B cell (primary cell): ENCODE measurements at regions not wholly inside any gene's neighbourhood (a gene's known extent, or its start where the extent isn't known, plus 50 kb on each side); places are given as distances from the start of the nearest gene placed in this dataset.
"Not testable (repeated sequence)": the region's sequence is repeated elsewhere in the genome, so short reads cannot be mapped to it uniquely, and the experiment has no call there.

ENCODE experiments used
- ATAC-seq: fragments of 200-7000 bp; cut with Tn5 transposase; one replicate; pipeline ENCODE4 v1.10.0; 2021; ENCODE audit warnings: low read depth, mild to moderate bottlenecking, moderate number of reproducible peaks, moderate library complexity
- CTCF ChIA-PET: fragments of 350-600 bp; sonication (Branson Sonifier 250); formaldehyde crosslinking; loops from one replicate; lab custom pipeline; 2021; ENCODE audit warnings: antibody characterized with exemption, inconsistent platforms; lab: Charles Lee
- POLR2A ChIA-PET: fragments of 350-600 bp; sonication (Branson Sonifier 250); formaldehyde crosslinking; loops from one replicate; lab custom pipeline; 2021; ENCODE audit warnings: antibody characterized with exemption; lab: Charles Lee
- DNase-seq: peaks from one replicate; pipeline ENCODE4 v3.0.0; 2013
- H2AFZ ChIP-seq: 2 replicates; pipeline ENCODE4 v1.6.1; 2012; ENCODE audit warnings: mild to moderate bottlenecking, low read depth, low read length; ENCODE audit not compliant: insufficient read depth, poor library complexity, severe bottlenecking
- H3K27ac ChIP-seq, 2 donors: 1 replicate in 1 of 2; 2 replicates in 1 of 2; pipeline ENCODE4 v1.5.1; 2012 to 2013; ENCODE audit warnings: low read length in 2 of 2, mild to moderate bottlenecking in 2 of 2, moderate library complexity in 1 of 2
- H3K27me3 ChIP-seq, 4 experiments: fragments of 200-600 bp in 1 of 4; sonication (generic) in 1 of 4; replicated peaks in 1 of 4; 1 replicate in 2 of 4; 2 replicates in 2 of 4; pipeline versions ENCODE4 v1.6.1 to v1.7.0; 2013 to 2016; ENCODE audit warnings: low read length in 3 of 4, mild to moderate bottlenecking in 2 of 4, mixed read lengths in 1 of 4, moderate library complexity in 1 of 4; ENCODE audit not compliant: insufficient read depth in 4 of 4, control insufficient read depth in 3 of 4; ENCODE audit errors: control extremely low read depth in 1 of 4
- H3K36me3 ChIP-seq, 2 experiments: replicated peaks in 1 of 2; 1 replicate in 1 of 2; 2 replicates in 1 of 2; pipeline versions ENCODE4 v1.6.1 to v1.7.1; 2013; ENCODE audit warnings: low read length in 1 of 2; ENCODE audit not compliant: insufficient read depth in 2 of 2, control insufficient read depth in 1 of 2; ENCODE audit errors: control extremely low read depth in 1 of 2, extremely low read depth in 1 of 2
- H3K4me1 ChIP-seq, 2 donors: fragments of 200-600 bp in 1 of 2; sonication (generic) in 1 of 2; 1 replicate in 1 of 2; 2 replicates in 1 of 2; pipeline versions ENCODE4 v1.5.1 to v1.6.1; 2013 to 2017; ENCODE audit warnings: low read length in 2 of 2; ENCODE audit not compliant: control insufficient read depth in 2 of 2, insufficient read depth in 2 of 2
- H3K4me2 ChIP-seq: replicated peaks from 2 replicates; pipeline ENCODE3; 2012; ENCODE audit warnings: mild to moderate bottlenecking, low read depth, low read length; ENCODE audit not compliant: poor library complexity, severe bottlenecking
- H3K4me3 ChIP-seq, 5 experiments: fragments of 200-600 bp in 1 of 5; sonication (generic) in 1 of 5; 1 replicate in 3 of 5; 2 replicates in 2 of 5; pipeline versions ENCODE4 v1.5.1 to v1.7.0; 2011 to 2016; ENCODE audit warnings: low read length in 4 of 5, mild to moderate bottlenecking in 4 of 5, low read depth in 2 of 5, control low read depth in 1 of 5, moderate library complexity in 1 of 5; ENCODE audit not compliant: insufficient read depth in 1 of 5; ENCODE audit errors: control extremely low read depth in 1 of 5, extremely low read depth in 1 of 5
- H3K79me2 ChIP-seq: fragments of 200-600 bp; sonication (generic); one replicate; pipeline ENCODE4 v1.6.0; 2016; ENCODE audit warnings: low read length; ENCODE audit not compliant: control insufficient read depth, insufficient read depth
- H3K9ac ChIP-seq: fragments of 200-600 bp; sonication (generic); 2 replicates; pipeline ENCODE4 v1.6.1; 2017; ENCODE audit warnings: mild to moderate bottlenecking, low read length, moderate library complexity
- H3K9me3 ChIP-seq, 3 donors: one replicate each; pipeline versions ENCODE4 v1.6.1 to v1.7.1; 2013; ENCODE audit warnings: low read length in 2 of 3; ENCODE audit not compliant: control insufficient read depth in 2 of 3, insufficient read depth in 1 of 3; ENCODE audit errors: control extremely low read depth in 1 of 3
- H4K20me1 ChIP-seq: 2 replicates; pipeline ENCODE4 v1.6.0; 2012; ENCODE audit warnings: mild to moderate bottlenecking, low read length; ENCODE audit not compliant: insufficient read depth, control insufficient read depth, poor library complexity, severe bottlenecking
- H3K27ac Mint-ChIP-seq: one replicate; pipeline ENCODE4 v1.8.0; 2021; ENCODE audit warnings: mixed read lengths
- H3K27me3 Mint-ChIP-seq: one replicate; pipeline ENCODE4 v1.8.0; 2021; ENCODE audit warnings: mixed read lengths
- H3K4me1 Mint-ChIP-seq: one replicate; pipeline ENCODE4 v1.8.0; 2021; ENCODE audit warnings: mixed read lengths
- H3K4me3 Mint-ChIP-seq: one replicate; pipeline ENCODE4 v1.8.0; 2021; ENCODE audit warnings: mixed read lengths
- H3K9me3 Mint-ChIP-seq: one replicate; pipeline ENCODE4 v1.8.0; 2022; ENCODE audit warnings: mixed read lengths; ENCODE audit not compliant: insufficient read depth
- EZH2 ChIP-seq: IDR thresholded peaks from 2 replicates; pipeline ENCODE4 v1.6.1; 2012; ENCODE audit warnings: borderline replicate concordance, low read depth, mild to moderate bottlenecking, moderate library complexity, low read length; ENCODE audit not compliant: insufficient read depth, poor library complexity, severe bottlenecking
- WGBS: methylation state at CpG from one replicate; pipeline ENCODE4 v1.1.5; 2013; ENCODE audit warnings: missing lambda C conversion rate; ENCODE audit not compliant: insufficient coverage; 5-methylcytosine and 5-hydroxymethylcytosine counted together
- intact Hi-C: fragments of 100-400 bp; cut with micrococcal nuclease; formaldehyde crosslinking; loops from one replicate; pipeline ENCODE4 v1.10.0; 2022
- TF ChIP-seq, protein P1 (sequence below): fragments of 200-600 bp; IDR thresholded peaks from one replicate; pipeline ENCODE4 v1.8.0; 2022; ENCODE audit warnings: antibody characterized with exemption, mild to moderate bottlenecking

DNA sequence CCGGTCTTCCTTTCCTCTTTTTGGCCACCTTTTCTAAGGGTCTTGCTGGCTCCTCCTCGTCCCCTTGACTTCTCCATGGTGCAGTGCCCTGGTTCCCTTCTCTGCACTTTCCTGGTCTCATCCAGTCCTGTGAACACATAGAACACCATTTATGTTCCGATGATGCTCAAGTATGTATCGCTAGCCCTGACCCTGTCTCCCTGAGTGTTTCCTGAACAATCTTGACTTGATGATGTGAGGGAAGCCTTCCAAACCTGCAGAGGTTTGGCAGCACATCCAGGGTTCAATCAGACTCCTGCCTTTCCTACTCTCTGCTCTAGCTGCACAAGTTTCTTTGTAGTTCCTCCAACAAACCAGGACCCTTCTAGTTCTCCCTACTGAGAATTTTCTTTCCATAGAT is 132.1 kb downstream of the RGPD3 start:
- ChIA-PET POLR2A (no interaction called here), CTCF (no interaction called here)
- no peak overlapping the region for H3K4me3 ChIP-seq
- H3K4me3 Mint-ChIP-seq, result no peak overlapping the region
- no peak for DNase-seq
- intact Hi-C loops, result no loop called here
- whole genome bisulfite sequencing, result 84% methylated on average over 4 of the region's 4 CpGs
- no peaks in the 10 kb centered on the region for H3K9me3 Mint-ChIP-seq
- H3K4me1 ChIP-seq, result no peaks in the 10 kb centered on the region
- H3K9me3 ChIP-seq, result peaks cover 0 to 3% (median 0%) of the 10 kb centered on the region in 3 donors
- no peak for ATAC-seq
- no peak overlapping the region for H3K27ac Mint-ChIP-seq
- no peaks in the 10 kb centered on the region for H3K79me2 ChIP-seq
- no peak overlapping the region for H3K27ac ChIP-seq
- H3K36me3 ChIP-seq, result no peaks in the 10 kb centered on the region
- no peaks in the 10 kb centered on the region for H4K20me1 ChIP-seq
- H2AFZ ChIP-seq, result no peak overlapping the region
- H3K4me1 Mint-ChIP-seq, result no peaks in the 10 kb centered on the region
- no peak overlapping the region for H3K4me2 ChIP-seq
- H3K27me3 ChIP-seq, result no peaks in the 10 kb centered on the region
- TF ChIP-seq, protein P1, sequence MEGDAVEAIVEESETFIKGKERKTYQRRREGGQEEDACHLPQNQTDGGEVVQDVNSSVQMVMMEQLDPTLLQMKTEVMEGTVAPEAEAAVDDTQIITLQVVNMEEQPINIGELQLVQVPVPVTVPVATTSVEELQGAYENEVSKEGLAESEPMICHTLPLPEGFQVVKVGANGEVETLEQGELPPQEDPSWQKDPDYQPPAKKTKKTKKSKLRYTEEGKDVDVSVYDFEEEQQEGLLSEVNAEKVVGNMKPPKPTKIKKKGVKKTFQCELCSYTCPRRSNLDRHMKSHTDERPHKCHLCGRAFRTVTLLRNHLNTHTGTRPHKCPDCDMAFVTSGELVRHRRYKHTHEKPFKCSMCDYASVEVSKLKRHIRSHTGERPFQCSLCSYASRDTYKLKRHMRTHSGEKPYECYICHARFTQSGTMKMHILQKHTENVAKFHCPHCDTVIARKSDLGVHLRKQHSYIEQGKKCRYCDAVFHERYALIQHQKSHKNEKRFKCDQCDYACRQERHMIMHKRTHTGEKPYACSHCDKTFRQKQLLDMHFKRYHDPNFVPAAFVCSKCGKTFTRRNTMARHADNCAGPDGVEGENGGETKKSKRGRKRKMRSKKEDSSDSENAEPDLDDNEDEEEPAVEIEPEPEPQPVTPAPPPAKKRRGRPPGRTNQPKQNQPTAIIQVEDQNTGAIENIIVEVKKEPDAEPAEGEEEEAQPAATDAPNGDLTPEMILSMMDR, result no peak
- no peak for TF ChIP-seq EZH2
- H3K9ac ChIP-seq, result no peak overlapping the region
- no peaks in the 10 kb centered on the region for H3K27me3 Mint-ChIP-seq

DNA sequence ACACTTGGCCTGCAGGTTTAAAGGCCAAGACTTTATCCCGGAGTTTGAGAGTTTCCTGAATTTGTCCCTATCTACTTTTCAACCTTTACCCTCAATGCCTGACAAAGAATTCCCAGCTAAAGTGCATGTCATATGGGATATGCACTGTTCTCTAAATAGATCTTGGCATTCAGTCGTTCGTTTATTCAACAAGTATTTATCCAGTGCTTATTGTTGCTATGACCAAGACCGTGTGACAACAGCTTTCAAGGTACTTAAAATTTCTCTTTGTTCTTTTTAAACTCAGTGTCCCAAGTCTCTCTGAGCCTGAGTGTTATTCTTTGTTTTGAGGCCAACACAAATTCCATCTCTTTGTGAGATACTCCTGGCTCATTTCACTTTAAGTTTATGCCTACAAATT is 133.4 kb downstream of the RGPD3 start:
- ATAC-seq (no peak), DNase-seq (no peak)
- Histone ChIP-seq H3K9ac (no peak overlapping the region), H3K36me3 (no peaks in the 10 kb centered on the region), H3K4me2 (no peak overlapping the region), H3K27ac (no peak overlapping the region), H3K27me3 (no peaks in the 10 kb centered on the region), H3K9me3 (peaks cover 0 to 3% (median 0%) of the 10 kb centered on the region in 3 donors), H2AFZ (no peak overlapping the region), H3K4me3 (no peak overlapping the region), H3K79me2 (no peaks in the 10 kb centered on the region), H4K20me1 (no peaks in the 10 kb centered on the region), H3K4me1 (no peaks in the 10 kb centered on the region)
- ChIA-PET POLR2A (no interaction called here), CTCF (no interaction called here)
- H3K27ac Mint-ChIP-seq, result no peak overlapping the region
- intact Hi-C loops, result no loop called here
- 100% methylated on average over 4 of the region's 4 CpGs for WGBS
- H3K4me3 Mint-ChIP-seq, result no peak overlapping the region
- H3K9me3 Mint-ChIP-seq, result no peaks in the 10 kb centered on the region
- no peaks in the 10 kb centered on the region for H3K4me1 Mint-ChIP-seq
- H3K27me3 Mint-ChIP-seq, result no peaks in the 10 kb centered on the region
- TF ChIP-seq, protein P1, result no peak
- no peak for TF ChIP-seq EZH2

DNA sequence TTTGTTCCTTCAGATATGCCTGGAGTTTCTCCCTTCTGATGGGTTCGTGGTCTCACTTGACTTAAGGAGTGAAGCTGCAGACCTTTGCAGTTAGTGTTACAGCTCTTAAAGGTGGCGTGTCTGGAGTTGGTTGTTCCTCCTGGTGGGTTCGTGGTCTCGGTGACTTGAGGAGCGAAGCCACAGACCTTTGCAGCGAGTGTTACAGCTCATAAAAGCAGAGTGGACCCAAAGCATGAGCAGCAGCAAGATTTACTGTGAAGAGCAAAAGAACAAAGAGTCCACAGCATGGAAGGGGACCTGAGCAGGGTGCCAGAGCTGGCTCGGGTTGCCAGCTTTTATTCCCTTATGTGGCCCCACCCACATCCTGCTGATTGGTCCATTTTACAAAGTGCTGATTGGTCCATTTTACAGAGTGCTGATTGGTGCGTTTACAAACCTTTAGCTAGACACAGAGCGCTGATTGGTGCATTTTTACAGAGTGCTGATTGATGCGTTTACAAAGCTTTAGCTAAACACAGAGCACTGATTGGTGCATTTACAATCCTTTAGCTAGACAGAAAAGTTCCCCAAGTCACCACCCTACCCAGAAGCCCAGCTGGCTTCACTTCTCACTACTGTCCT is 134.8 kb downstream of the RGPD3 start:
- H4K20me1 ChIP-seq, CTCF ChIA-PET, H3K9me3 ChIP-seq, H3K4me1 ChIP-seq, H3K36me3 ChIP-seq, H3K79me2 ChIP-seq, POLR2A ChIA-PET, H3K4me3 ChIP-seq, H3K27me3 Mint-ChIP-seq, H3K27me3 ChIP-seq, H2AFZ ChIP-seq, DNase-seq, H3K9me3 Mint-ChIP-seq, H3K27ac ChIP-seq, H3K4me1 Mint-ChIP-seq, ATAC-seq, H3K27ac Mint-ChIP-seq, H3K4me2 ChIP-seq, H3K4me3 Mint-ChIP-seq, intact Hi-C loops, H3K9ac ChIP-seq: not testable (repeated sequence)
- 87% methylated on average over 9 of the region's 10 CpGs for WGBS
